Mucosa of descending colon (tissue), 3 donors: ENCODE measurements at regions not wholly inside any gene's neighbourhood (a gene's known extent, or its start where the extent isn't known, plus 50 kb on each side); places are given as distances from the start of the nearest gene placed in this dataset.

Source experiments
- ATAC-seq: fragments of 200-7000 bp; cut with Tn5 transposase; one replicate; pipeline ENCODE4 v1.9.1; 2020; ENCODE audit warnings: mild to moderate bottlenecking, moderate library complexity
- DNase-seq, 3 donors: peaks; one replicate each; pipeline ENCODE4 v3.0.0-alpha.2; 2020
- H3K36me3 ChIP-seq: fragments of 200-600 bp; one replicate; pipeline ENCODE4 v1.8.0; 2021; ENCODE audit warnings: low read depth, mild to moderate bottlenecking
- H3K4me1 ChIP-seq: fragments of 200-600 bp; one replicate; pipeline ENCODE4 v1.8.0; 2021; ENCODE audit warnings: low read depth, mild to moderate bottlenecking
- H3K4me3 ChIP-seq: fragments of 200-600 bp; one replicate; pipeline ENCODE4 v1.8.0; 2021; ENCODE audit warnings: mild to moderate bottlenecking
- H3K9me3 ChIP-seq: fragments of 200-600 bp; one replicate; pipeline ENCODE4 v1.8.0; 2021; ENCODE audit warnings: mild to moderate bottlenecking
- intact Hi-C, 2 donors: fragments of 100-400 bp; cut with DNase I in 1 of 2; cut with micrococcal nuclease in 1 of 2; formaldehyde crosslinking; loops; one replicate each; pipeline versions ENCODE4 v1.11.0 to v1.11.1; 2022; cut with DNase I, micrococcal nuclease
- TF ChIP-seq, protein P1 (sequence below): fragments of 200-600 bp; IDR thresholded peaks from one replicate; pipeline ENCODE4 v1.8.0; 2022; ENCODE audit warnings: antibody characterized with exemption, mild to moderate bottlenecking
- donor health status: DM: no; HTN: no; CAD: no; lungs with moderate emphysema.
- donor health status: DM: no; HTN: no; CAD: no.
- donor health status: DM: no; HTN: yes; CAD: no.

GRCh38 chr7:16066805-16067459 is 354.4 kb downstream of the CRPPA start:
- TF ChIP-seq, protein P1, sequence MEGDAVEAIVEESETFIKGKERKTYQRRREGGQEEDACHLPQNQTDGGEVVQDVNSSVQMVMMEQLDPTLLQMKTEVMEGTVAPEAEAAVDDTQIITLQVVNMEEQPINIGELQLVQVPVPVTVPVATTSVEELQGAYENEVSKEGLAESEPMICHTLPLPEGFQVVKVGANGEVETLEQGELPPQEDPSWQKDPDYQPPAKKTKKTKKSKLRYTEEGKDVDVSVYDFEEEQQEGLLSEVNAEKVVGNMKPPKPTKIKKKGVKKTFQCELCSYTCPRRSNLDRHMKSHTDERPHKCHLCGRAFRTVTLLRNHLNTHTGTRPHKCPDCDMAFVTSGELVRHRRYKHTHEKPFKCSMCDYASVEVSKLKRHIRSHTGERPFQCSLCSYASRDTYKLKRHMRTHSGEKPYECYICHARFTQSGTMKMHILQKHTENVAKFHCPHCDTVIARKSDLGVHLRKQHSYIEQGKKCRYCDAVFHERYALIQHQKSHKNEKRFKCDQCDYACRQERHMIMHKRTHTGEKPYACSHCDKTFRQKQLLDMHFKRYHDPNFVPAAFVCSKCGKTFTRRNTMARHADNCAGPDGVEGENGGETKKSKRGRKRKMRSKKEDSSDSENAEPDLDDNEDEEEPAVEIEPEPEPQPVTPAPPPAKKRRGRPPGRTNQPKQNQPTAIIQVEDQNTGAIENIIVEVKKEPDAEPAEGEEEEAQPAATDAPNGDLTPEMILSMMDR: no peak
- Histone ChIP-seq H3K4me1 (no peaks in the 10 kb centered on the region), H3K4me3 (no peak overlapping the region), H3K9me3 (no peaks in the 10 kb centered on the region), H3K36me3 (no peaks in the 10 kb centered on the region)
- ATAC-seq (no peak), DNase-seq (no peak)
- intact Hi-C loops: loop anchor here in 1 of 2 donors (10.0 kb wide), 1 partner anchor 762 kb away; no protein-coding TSS in a partner anchor

DNA sequence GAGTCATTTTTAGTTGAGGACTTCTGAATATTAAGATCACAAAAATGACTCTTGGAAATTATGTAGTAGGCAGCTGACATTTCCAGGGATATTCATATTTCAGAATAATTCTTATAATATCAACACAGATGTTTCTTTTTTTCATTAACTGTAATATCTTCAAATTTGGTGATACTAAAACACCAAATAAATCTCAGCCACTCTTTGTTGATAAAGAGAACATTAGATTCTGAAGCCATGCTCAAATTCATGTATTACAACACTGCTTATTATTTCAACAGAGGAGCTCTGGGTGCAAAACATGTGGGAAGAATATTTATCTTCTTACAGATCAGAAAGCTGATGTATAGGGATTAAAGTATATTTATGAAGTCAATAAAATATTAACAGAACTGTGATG is 355.4 kb downstream of the CRPPA start:
- ATAC-seq (no peak), DNase-seq (no peak)
- Histone ChIP-seq H3K4me1 (no peaks in the 10 kb centered on the region), H3K4me3 (no peak overlapping the region), H3K9me3 (no peaks in the 10 kb centered on the region), H3K36me3 (no peaks in the 10 kb centered on the region)
- TF ChIP-seq, protein P1: no peak
- intact Hi-C loops: loop anchor here in 1 of 2 donors (10.0 kb wide), 1 partner anchor 761 kb away; no protein-coding TSS in a partner anchor

- no peaks in the 10 kb centered on the region for H3K4me1 ChIP-seq
- no peak for ATAC-seq
- no peaks in the 10 kb centered on the region for H3K36me3 ChIP-seq
- TF ChIP-seq, protein P1: no peak
- intact Hi-C loops: loop anchor here in 1 of 2 donors (10.0 kb wide), 1 partner anchor 759 kb away; no protein-coding TSS in a partner anchor
- no peaks in the 10 kb centered on the region for H3K9me3 ChIP-seq
- H3K4me3 ChIP-seq: no peak overlapping the region
- no peak for DNase-seq
Measured at GRCh38 chr7:16063716-16064675, 357.3 kb downstream of the CRPPA start.

DNA sequence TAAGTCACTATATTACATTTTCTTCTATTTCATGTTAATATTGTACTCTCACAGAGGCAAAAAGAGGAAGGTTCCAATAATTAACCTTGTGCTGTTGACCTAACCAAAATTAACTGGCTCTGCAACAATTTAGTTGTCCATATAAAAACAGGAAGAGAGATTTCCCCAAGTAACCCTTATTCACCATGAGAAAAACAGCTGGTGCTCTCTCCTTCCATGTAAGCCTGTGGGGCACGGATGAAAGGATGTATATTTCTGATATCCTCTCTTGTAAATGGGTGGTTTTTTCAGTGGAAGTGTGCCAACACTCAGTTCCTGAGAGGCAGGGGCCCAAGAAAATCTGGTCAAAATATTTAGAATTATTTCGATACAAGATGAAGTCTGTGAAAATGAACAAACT is 358.1 kb downstream of the CRPPA start:
- ATAC-seq: no peak
- DNase-seq: no peak
- H3K4me3 ChIP-seq: no peak overlapping the region
- no peaks in the 10 kb centered on the region for H3K4me1 ChIP-seq
- H3K36me3 ChIP-seq: no peaks in the 10 kb centered on the region
- H3K9me3 ChIP-seq: no peaks in the 10 kb centered on the region
- intact Hi-C loops: loop anchor here in 1 of 2 donors (10.0 kb wide), 1 partner anchor 758 kb away; no protein-coding TSS in a partner anchor
- TF ChIP-seq, protein P1: no peak

DNA sequence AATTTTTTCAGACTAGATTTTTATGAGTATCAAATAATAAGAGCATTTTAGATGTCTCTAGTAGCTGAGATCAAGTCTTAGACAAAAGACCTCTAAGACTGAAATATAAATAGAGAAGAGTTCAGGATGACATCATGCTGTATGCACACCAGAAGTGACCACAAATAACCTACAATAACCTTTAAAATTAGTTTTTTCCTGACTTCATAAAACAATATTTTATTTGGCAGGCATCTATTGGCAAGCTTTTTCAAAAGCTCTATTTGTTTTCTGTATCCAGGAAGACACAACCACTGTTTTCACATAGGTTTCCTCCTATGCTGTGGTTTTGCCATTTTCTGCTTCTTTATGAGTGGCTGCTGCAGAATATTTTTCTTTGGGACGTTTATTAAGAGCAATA is 359.1 kb downstream of the CRPPA start:
- H3K4me3 ChIP-seq: no peak overlapping the region
- H3K36me3 ChIP-seq: no peaks in the 10 kb centered on the region
- intact Hi-C loops: loop anchor here in 1 of 2 donors (10.0 kb wide), 1 partner anchor 757 kb away; no protein-coding TSS in a partner anchor
- no peaks in the 10 kb centered on the region for H3K4me1 ChIP-seq
- TF ChIP-seq, protein P1: no peak
- ATAC-seq (no peak), DNase-seq (no peak)
- H3K9me3 ChIP-seq: no peaks in the 10 kb centered on the region
